ENCODE measurements at regions not wholly inside any gene's neighbourhood (a gene's known extent, or its start where the extent isn't known, plus 50 kb on each side); places are given as distances from the start of the nearest gene placed in this dataset.
"Not testable (repeated sequence)": the region's sequence is repeated elsewhere in the genome, so short reads cannot be mapped to it uniquely, and the experiment has no call there.

DNA sequence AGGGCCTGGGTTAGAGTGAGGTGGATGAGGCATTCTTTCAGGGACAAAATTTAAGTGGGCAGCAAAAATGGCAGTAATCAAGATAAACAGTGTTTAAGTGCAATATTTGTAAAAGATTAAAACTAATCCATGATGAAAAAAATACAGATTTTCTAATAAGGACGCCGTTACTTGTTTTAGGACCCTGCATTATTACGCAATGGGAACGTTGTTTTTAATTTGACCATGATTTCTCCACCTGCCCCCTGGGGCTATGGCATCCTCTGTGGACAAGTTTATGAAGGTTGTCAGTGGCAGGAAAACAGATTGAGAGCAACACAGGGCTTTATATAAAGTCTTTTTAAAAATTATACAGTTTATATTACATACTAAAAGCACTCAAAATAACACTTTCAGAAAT, 380.6 kb upstream of the PHF14 start:
- DNase-seq (ENCODE audit: low read depth) = no peak

DNA sequence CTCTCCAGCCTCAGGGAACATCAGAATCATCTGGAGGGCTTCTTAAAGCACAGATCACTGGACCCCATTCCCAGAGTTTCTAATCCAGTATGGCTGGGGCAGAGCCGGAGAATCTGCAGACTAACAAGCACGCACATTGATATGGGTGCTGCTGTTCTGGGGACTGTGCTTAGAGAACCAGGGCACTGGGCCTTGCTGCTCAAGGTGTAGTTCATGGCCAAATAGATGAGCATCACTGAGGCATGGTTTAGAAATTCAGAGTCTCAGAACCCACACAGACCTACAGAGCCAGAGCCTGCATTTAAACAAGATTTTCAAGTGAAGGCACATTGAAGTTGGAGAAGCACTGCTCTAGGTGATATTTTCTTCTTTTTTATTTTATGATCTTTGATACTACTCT, 376.8 kb upstream of the PHF14 start:
- DNase-seq (ENCODE audit: low read depth) = no peak

DNA sequence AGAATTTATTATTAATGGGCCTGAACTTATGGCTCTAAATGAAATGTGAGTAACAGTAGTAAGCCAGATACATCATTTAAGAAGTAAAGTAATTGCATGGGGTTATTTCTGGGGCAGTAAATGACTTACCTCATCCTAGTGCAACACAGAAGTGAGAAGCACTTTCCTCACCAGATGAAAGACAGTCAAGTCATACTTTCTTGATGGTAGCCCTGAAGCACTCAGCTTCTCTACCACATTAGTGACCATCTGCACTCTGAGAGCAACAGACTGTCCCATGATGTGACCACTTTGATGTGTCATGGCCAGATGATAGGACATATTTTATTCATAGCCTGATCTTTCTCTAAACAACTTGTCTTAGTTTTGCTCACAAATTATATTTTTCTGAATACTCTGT, 369.5 kb upstream of the PHF14 start:
- no peak for DNase-seq (ENCODE audit: low read depth)

DNA sequence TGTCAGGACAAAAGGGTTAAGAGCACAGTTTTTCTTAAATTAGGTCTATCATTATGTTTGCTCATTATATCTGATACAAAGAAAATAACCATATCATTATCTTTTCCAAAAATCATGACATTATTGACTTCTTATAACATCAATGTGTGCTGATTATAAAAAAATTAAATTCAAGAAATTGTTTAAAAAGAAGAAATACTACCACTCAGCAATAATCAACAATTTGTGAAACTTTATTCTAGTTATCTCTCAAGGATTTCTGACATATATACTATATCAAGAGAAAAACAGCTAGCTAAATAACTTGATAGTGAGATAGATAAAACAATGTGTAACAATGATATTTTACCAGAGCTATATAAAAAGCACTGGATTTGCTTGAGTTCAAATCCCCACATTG, 360.7 kb upstream of the PHF14 start:
- DNase-seq (ENCODE audit: low read depth) = no peak

DNA sequence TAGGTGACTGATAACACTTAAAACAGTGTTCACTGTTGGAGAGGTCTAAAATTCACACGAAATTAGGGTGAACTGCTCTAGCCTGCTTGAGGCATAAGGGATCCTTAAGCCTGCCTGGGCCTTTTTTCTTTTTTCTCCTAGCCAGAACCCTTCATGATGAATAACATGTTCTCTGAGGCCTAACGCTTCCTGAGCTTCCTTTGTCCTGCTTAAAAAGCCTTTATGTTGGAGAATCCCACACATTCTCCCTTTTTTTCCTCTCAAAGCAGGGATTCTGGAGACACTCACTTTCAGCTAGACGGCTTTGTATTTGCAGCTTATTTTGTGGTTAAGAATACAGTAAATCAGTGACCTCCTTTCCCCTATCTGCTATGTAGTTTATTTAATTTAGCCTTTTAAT, 354.7 kb upstream of the PHF14 start:
- no peak for DNase-seq (ENCODE audit: low read depth)

DNA sequence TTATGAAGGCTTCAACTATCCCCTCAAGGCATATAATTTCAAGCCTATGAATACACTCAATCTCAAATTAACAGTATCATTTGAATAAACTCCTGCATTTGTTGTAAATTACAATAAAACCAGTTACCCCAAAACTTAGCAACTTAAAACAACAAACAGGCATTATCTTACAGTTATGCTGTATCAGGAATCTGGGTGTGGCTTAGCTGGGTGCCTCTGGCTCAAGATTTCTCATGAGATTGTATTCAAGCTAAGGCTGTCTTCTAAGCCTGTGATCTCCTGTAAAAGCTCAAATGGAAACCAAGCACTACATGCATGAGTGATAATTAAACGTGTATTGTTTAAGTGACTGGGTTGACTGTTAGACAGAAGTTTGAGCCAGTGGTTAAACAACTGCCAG, 341.0 kb upstream of the PHF14 start:
- no peak for DNase-seq (ENCODE audit: low read depth)

DNA sequence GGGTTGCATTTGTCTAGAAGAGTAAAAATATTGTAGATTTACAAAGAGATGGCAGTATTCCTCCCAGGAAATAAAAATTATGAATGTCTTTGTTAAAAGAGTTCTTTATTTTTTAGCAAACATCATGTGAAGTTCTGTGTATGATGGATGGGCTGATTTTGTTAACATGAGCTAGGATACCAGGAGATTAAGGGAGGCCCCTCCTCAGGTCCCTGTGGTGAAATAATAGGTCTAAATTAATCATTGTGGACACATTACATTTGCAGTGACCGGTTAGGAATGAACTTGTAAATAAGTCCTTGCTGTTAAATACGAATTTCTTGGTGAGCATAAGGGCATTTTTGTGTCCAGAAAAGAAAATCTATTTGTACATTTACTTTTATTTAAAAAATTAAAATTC, 339.4 kb upstream of the PHF14 start:
- DNase-seq (ENCODE audit: low read depth) = no peak

DNA sequence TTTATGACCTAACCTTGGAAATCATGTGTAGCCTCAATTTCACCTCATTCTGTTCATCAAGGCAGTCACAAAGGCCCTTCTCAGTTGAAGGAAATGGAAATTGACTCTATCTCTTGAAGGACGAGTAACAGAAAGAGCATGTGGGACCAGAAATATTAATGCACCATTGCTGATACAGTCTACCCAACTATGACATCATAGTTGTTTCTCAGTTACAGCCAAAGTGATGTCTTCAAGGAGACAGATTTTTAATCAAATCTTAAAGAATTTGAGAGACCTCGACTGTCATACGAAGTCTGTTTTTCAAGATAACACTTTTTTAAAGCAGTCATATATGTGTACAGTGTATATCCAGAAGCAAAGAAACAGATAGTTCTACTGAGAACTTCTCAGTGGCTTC, 335.7 kb upstream of the PHF14 start:
- DNase-seq (ENCODE audit: low read depth) = no peak

DNA sequence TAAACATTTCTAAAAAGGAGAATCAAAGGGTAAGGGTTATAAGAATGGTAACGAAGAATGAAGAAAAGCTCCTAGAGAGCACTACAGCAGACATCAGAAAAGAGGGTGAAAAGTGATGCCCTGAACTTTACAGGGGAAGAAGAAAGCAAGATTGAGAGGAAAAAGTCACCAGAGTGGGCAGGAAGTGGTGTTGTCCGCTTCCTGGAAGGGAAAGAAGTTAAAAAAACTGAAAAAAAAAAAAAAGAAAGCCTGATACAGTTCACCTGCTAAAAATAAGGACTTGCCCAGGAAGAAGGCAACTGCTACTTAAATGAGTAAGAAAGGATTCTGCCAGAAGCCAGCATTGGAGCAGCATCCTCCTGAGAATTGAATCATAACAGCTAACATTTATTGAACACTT, 330.1 kb upstream of the PHF14 start:
- no peak for DNase-seq (ENCODE audit: low read depth)

DNA sequence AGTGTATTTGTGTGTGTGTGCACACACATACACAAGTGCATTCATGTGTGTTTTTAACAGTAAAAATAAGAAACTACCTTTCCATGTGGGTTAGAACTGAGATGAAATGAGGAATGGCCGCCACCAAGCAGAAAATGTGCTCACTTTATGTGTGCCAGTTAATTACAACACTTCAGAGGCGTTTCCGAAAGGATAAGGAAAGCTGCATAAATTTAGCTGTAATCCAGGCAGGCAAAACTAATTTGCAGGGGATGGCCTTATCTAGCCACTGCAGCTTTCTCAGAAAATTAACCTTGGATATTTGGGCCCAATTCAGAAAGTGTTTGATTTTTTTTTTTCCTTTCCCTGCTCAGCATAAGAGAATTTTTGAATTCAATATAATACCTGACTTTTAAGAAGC, 328.8 kb upstream of the PHF14 start:
- DNase-seq (ENCODE audit: low read depth) = no peak

DNA sequence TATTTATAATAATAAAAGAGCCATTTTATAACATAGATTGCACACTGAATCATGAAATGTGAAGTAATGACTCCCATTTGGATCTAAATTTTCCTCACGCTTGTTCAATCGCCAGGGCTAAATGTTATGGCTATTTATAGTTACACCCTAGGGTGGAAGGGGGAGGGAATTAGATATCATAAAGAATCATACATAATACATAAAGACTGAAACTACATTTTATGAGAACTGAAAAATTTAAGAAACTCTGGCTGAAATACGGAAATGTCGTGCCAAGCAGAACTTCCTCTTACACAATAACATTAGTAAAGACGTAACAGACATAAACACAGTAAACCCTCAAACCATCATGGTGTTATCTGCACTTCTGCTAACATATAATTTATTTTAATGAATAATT, 327.5 kb upstream of the PHF14 start:
- no peak for DNase-seq (ENCODE audit: low read depth)

DNA sequence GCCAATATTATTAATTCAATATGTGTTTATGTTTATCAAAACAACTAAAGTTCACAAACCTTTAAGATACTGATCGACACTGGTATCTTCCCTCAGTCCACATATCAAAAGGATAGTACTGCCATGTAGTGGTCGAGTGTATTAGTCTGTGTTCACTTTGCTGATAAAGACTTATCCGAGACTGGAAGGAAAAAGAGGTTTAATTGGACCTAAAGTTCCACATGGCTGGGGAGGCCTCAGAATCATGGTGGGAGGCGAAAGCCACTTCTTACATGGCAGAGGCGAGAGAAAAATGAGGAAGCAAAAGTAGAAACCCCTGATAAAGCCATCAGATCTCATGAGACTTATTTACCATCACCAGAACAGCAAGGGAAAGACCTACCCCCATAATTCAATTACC, 325.4 kb upstream of the PHF14 start:
- DNase-seq (ENCODE audit: low read depth) = no peak

DNA sequence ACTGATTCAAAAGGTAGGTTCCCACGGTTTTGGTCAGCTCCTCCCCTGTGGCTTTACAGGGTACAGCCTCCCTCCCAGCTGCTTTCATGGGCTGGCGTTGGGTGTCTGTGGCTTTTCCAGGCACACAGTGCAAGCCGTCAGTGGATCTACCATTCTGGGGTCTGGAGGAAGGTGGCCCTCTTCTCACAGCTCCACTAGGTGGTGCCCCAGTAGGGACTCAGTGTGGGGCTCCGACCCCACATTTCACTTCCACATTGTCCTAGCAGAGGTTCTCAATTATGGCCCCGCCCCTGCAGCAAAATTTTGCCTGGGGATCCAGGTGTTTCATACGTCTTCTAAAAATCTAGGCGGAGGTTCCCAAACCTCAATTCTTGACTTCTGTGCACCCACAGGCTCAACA, 324.6 kb upstream of the PHF14 start:
- not testable (repeated sequence) for DNase-seq (ENCODE audit: low read depth)

DNA sequence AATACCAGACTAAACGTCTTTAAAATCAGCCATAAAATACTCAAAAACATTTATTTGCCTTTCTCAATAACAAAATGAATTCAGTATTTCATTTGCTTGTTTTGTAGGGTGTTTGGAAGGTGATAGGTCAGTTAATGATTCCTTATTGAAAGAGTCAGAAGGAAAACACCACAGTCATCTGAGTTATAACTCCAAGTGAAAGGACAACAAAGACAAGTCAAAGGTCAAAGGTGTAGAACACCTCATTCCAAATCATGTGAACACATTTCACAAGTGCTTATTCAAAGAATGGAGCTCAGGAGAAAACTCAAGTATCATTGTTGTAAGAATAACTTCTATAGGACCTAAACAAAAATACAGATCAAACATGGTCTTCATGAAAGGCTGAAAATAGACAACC, 318.6 kb upstream of the PHF14 start:
- DNase-seq (ENCODE audit: low read depth) = no peak

DNA sequence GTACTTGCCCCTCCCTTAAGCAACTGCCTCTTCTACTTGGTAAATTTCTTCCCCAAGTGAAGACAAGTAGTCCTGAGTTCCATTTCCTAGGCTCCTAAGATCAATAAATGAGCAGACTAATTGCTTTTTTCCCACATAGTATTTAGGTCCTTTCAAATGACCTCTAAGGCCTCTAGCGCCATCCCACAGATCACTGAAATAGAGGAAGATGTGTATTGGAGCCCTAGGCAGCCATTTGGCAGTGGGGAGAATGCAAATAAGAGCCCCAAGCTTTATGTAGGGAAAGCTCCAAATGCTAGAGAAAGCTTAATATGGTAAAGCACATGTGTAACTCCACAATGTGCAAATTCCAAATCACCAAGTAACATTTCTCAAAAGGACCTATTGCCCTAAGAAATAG, 316.5 kb upstream of the PHF14 start:
- DNase-seq (ENCODE audit: low read depth) = no peak

DNA sequence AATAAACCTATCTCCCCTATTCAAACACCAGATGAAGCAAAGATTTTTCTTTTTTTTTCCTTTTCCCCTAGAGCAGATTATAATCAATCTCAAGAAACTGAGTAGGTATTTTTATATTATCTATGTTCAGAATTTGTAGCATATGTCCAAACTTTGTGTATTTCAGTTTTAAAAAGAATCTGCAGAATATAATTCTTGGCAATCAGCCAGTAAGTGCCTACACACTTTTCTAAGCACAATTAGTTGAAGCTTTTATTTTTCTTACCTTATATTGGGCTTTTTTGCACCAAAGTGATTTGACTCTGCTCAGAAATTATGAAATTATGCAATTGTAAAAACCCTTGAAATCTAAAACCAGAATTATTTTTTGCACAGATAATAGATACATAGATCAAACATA, 315.8 kb upstream of the PHF14 start:
- DNase-seq (ENCODE audit: low read depth) = no peak

DNA sequence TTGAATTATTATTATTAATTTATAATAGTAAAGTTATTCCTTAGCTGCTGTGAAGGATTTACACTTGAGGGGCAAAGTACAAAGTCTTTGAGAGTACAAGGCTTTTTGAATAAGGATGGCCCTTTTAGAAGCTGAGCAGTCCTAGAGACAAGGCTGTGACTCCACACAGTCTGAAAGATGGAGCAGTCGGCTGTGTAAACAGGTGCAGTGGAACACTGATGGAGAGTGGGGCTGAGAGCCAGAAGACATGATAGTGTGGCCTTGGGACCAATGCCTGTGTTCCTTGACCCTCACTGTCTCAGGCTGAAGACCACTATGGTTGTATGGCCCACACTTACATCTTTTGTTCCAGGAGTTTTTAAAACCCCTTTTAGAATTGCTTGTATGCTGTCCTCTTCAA, 311.2 kb upstream of the PHF14 start:
- no peak for DNase-seq (ENCODE audit: low read depth)

DNA sequence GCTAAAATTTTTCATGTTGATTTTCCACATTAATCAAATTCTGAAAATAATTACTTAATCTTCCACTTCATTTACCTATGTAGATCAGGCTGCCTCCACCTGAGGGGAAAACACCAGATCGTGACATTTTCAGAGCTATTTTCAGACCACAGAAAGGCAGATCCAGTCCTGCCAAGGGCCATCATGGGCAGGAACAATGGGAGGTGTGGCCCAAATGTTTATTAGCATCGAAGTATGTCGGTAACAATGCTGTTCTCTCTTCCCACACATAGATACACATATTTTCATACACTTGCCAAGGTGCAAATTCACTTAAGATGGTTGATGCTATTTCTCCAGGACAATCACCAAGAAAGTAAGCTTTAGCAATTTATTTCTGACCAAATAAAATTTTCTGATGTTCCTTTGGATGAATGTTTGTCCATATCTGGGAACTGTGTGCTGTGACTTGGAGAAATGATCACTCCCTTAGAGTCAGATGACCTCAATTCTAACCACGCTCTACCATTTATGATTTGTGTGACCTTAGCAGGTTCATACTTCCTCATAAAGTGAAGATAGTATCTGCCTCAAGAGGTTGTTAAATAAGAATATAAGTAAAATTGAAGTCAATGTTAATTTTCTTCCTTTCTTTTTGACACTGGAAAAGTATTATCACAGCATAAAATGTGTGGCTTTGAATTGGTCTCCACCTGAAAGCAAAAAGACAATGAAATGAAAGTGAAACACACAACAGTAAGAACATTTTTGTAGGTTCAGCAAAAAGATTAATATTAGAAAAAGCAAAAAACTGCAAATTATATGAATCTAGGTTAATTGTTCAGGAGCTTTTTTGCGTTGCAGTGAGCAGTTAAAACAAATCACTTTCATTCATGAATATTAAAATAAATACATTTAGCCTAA, 310.4 kb upstream of the PHF14 start:
- DNase-seq (ENCODE audit: low read depth) = no peak

DNA sequence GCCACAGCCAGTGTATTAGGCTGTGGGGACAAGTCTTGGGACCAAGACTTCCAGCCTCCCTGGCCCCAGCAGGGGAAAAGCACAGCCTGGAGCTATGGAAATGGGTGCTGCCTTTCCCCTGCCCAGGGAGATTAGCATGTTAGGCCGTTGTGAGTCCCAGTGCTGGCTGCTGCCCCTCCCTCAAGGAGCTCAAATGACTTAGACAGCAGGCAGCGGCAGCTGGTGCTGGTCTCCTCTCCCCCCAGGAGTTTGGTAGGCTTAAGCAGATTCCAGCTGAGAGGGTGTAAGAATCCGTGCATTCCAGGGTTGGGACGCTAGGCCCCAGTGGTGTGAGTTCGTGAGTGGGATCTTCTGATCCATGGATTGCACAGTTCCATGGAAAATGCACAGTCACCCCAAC, 301.5 kb upstream of the PHF14 start:
- no peak for DNase-seq (ENCODE audit: low read depth)

DNA sequence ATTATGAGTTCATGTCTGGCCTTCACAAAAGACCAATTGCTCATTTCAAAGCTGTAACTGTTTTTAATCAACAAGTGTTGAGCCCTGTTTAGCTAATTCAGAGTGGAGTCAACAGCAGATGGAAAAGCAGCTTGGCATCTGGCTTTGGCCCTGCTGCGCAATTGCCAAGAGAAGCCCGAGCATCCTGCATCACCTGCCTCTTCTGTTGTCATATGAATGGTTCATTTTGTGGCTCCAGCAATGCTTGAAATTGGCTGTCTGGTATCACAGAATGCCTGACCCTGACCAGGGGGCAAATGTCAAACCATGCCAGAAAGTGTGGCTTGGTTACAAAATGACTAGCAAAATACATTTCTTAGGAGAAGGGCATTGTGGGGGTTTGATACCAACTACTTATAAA, 296.5 kb upstream of the PHF14 start:
- no peak for DNase-seq (ENCODE audit: low read depth)

DNA sequence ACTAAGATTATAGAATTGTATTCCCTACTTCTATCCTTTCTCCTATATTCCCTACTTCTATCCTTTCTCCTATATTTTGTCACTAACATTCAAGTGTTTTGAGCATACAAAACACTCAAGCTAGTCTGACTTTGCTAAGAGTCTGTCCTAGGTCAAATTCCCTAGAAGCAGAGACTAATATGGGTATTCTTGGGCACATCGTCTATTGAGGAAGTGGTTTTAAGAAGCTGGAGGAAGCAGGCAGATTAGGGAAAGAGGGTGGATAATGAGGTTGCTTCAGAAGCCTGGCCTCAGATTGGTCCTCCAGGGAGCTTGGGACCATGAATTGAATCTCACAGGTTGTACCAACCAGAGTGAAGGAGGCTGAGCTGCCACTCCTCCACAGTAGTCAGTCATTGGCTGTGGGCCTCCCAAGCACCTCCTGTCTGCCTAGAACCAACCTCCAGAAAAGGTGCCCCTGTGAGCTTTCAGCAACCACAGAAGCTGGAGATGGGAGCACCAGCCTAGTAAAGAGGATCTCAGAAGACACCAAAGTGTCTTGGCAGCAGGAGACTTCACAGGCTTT, 295.9 kb upstream of the PHF14 start:
- DNase-seq (ENCODE audit: low read depth) = no peak

DNA sequence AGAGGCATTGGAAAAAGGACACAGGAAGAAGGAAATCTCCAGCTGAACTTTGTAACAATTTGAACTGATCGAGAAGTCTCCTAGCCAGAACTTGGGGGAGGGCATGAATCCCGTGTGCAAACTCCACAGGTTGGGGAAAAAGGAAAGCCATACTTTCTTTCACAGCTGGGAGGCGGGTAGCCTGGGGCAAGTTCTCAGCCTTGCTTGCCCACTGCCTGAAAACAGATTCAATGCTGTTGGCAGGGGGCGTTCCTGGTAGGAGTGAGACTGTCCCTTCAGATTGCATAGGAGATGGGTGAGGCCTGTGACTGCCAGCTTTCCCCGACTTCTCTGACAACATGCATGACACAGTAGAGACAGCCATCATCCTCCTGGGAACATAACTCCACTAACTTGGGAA, 289.1 kb upstream of the PHF14 start:
- DNase-seq (ENCODE audit: low read depth) = no peak

DNA sequence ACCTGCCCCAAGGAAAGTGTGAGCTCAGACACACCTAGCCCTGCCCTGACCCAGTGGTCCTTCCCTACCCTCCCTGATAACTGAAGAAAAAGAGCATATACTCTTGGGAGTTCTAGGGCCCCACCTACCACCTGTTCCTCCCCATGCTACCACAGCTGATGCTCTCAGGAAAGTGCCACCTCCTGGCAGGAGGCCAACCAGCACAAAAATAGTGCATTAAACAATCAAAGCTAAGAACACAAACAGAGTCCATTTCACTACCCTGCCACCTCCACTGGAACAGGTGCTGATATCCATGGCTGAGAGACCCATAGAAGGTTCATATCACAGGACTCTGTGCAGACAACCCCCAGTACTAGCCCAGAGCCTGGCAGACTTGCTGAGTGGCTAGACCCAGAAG, 288.6 kb upstream of the PHF14 start:
- DNase-seq (ENCODE audit: low read depth) = no peak

DNA sequence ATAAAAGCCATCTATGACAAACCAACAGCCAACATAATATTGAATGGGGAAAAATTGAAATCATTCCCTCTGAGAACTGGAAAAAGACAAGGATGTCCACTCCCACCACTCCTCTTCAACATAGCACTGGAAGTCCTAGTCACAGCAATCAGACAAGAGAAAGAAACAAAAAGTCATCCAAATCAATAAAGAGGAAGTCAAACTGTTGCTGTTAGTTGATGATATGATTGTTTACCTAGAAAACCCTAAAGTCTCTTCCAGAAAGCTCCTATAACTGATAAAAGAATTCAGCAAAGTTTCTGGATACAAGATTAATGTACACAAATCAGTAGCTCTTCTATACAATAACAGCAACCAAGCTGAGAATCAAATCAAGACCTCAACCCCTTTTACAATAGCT, 285.1 kb upstream of the PHF14 start:
- no peak for DNase-seq (ENCODE audit: low read depth)
